Stimulated activated CD8-positive, alpha-beta memory T cell treated with anti-CD3 and anti-CD28 coated beads, Interleukin-7, amount 100 ng/mL, for 24 hours (primary cell): ENCODE measurements at regions not wholly inside any gene's neighbourhood (a gene's known extent, or its start where the extent isn't known, plus 50 kb on each side); places are given as distances from the start of the nearest gene placed in this dataset.

Source experiments
- DNase-seq: peaks from one replicate; pipeline ENCODE4 v3.0.0-alpha.2; 2020; ENCODE audit warnings: low read depth

GRCh38 chr16:6131526-6132050 lies 1034.0 kb upstream of the EEF2KMT start:
- DNase-seq: no peak

- no peak for DNase-seq
Measured at GRCh38 chr16:6125483-6126259, 1028.1 kb upstream of the EEF2KMT start.

GRCh38 chr16:6124136-6124535 lies 1026.5 kb upstream of the EEF2KMT start:
- DNase-seq: no peak

DNA sequence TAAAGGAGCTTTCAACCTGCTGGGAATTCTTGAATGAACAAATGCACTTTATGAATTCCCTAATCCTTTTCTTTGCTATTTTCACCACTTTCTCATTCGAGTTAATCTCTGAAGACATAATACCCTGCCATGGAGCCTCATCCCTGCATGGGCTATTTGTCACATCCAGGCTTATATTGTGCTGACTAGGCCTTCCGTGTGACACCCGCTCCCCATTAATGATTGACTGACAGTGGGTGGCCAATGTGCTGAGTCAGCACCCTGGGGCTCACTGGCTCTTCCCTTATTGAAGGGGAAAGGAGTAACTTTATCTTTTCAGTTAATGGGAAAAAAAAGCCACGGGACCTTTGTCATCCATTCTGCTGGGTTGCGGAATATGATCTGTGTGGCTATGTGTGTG lies 1024.8 kb upstream of the EEF2KMT start:
- DNase-seq: no peak

DNA sequence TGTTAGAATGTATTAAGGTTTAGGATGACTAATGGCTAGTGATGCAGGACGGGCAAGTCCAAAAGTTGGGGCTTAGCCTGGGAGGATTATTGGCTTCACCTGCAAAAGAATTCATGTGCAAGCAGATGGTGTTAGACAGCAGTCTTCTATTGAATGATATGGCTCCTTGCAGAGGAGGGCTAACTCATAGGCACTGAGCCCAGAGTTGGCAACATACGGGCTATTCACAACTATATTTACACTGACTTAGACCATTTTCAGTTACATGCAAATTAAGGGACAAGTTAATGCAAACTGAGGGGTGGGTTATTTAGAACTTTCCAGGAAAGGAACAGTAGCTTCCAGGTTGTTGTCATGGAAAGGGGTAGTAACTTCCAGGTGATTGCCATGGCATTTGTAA lies 1017.1 kb upstream of the EEF2KMT start:
- no peak for DNase-seq

- no peak for DNase-seq
Measured at GRCh38 chr16:6113749-6114148, 1016.2 kb upstream of the EEF2KMT start.

DNA sequence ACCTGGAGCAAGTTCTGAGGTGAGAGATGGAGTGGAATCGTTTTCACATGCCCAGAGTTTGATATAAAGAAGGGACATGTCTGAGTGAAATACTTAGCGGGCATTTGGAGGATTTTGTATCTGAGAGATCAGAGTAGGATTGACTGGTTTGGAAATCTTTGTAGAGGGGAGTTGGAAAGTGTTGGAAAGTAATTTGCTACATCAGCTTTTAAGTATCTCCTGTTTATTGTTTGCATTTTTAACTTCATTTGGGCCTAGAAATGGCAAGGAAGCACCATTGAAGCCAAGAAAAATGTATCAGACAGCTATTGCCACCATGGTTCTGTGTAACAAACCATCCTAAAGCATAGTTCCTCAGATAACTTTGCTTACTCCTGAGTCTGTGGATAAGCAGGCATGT lies 1015.1 kb upstream of the EEF2KMT start:
- no peak for DNase-seq

DNA sequence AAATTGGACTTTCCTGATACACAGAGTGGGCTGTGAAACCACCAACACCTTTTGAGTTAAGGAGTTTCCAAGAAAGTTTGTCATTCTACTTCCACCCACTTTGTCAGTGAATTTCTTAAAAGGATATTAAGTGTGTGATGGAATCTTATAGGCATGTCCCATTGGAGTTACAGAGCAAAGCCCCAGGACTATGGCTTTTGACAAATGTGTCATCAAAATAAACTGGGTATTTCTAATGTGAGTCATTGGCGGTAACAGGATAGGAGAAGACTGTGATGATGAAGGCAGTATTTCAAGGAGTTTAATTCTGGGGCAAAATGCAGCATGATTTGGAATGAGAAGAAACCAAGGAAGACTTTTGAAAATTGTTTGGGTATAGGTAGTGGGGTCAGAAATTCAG lies 1013.8 kb upstream of the EEF2KMT start:
- DNase-seq: no peak

DNA sequence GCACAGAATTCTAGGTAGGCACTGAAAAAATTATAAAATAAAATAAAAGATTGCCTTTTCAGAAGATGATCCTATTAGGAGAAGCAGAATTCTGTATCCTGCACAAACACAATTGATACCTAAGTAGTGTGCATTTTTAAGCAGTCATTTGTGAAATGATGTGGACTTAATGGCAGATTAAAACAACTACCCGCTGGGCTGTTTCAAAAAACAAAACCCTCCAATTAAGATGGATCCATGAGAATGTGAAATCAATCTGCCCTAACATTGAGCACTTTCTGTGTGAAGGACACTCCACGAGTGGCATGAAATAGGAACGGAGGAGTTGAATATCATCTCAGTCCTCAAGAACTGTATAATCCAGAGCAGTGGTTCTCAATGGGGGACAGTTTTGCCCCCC lies 1012.8 kb upstream of the EEF2KMT start:
- no peak for DNase-seq

- no peak for DNase-seq
Measured at GRCh38 chr16:6106061-6106460, 1008.5 kb upstream of the EEF2KMT start.

- DNase-seq: no peak
Measured at GRCh38 chr16:6105115-6105514, 1007.5 kb upstream of the EEF2KMT start.

- no peak for DNase-seq
Measured at GRCh38 chr16:6104428-6104827, 1006.8 kb upstream of the EEF2KMT start.

- DNase-seq: no peak
Measured at GRCh38 chr16:6103561-6103960, 1006.0 kb upstream of the EEF2KMT start.

- no peak for DNase-seq
Measured at GRCh38 chr16:6099102-6099501, 1001.5 kb upstream of the EEF2KMT start.

GRCh38 chr16:6096931-6097670 lies 999.5 kb upstream of the EEF2KMT start:
- DNase-seq: no peak

- no peak for DNase-seq
Measured at GRCh38 chr16:6095414-6095813, 997.8 kb upstream of the EEF2KMT start.

DNA sequence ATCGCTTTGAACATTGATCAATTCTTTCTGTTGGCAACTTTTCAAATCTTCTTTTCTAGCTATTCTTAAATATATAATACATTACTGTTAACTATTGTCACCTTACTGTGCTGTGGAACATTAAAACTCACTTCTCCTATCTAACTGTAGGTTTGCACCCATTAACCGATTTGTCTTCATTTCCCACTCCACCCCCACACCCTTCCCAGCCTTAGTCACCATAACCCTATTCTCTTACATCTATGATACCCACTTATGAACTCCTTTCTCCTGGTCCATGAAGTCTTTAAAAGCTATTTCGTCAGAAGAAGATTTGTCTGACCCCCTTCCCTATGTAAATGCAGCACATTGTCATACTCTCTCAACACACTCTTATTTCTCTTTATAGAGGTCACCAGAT lies 993.4 kb upstream of the EEF2KMT start:
- no peak for DNase-seq

GRCh38 chr16:6081320-6081976 lies 983.9 kb upstream of the EEF2KMT start:
- DNase-seq: no peak

- no peak for DNase-seq
Measured at GRCh38 chr16:6076631-6077030, 979.0 kb upstream of the EEF2KMT start.

DNA sequence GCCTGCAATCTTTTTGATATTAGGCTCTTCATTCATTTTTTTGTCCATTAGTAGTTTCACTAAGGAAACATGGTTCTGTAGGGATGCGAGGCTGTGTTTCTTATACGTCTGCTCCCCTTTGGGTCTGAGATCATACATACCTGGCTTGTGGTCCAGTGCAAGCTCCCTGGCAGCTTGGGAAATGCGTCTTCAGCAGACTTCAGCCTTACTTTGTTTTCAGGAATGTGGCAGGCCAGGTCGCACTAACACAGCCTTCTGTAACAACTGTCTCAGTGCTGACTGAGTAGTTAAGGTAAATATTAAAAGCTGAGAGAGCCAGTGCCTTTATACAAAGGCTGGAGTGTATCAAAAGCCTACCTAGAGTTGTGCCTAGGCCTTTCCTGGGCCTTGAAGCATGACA lies 970.5 kb upstream of the EEF2KMT start:
- no peak for DNase-seq

DNA sequence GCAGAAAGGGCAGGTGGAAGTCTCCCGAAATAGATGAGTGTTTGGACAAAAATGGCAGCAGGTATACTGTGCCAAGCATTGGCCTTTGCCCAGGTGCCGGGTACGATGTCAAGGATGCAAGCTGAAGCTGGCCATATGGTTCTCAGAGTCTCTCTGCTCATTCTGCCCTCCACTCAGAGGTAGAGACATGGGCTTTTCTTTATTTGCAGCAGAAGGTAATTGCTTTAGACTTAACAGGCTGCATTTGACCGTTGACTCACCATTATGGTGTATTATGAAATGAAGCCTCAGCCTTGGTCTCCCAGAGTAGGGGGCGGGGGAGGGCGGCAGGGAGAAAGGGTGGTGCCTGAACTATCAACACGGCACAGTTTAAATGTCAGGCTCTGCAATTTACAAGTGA lies 969.1 kb upstream of the EEF2KMT start:
- no peak for DNase-seq

- no peak for DNase-seq
Measured at GRCh38 chr16:6063526-6063925, 965.9 kb upstream of the EEF2KMT start.

DNA sequence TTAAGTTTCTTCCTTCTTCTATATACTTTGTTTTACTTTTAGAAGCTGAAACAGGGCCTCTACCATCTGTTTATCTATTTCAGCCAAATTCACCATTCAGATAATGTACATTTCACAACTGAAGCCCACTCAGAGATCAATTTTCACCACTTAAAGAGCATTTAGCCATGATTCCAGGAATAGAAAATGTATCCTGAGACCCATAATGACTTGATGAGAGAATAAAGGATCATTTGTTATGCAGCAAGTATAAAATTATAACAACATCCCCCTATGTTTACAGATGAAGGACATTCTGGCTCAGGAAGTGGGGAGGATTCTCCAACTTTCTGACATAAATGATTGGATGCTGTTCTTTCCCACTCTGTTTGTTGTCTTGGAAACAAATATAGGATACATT lies 962.1 kb upstream of the EEF2KMT start:
- DNase-seq: no peak
